GM19463 (cell line): ENCODE measurements at regions not wholly inside any gene's neighbourhood (a gene's known extent, or its start where the extent isn't known, plus 50 kb on each side); places are given as distances from the start of the nearest gene placed in this dataset.

Source experiments
- ATAC-seq: cut with Tn5 transposase; IDR thresholded peaks from one replicate; pipeline ENCODE4 v1.9.1; 2021; ENCODE audit warnings: mild to moderate bottlenecking, moderate library complexity; ENCODE audit not compliant: unreplicated experiment

DNA sequence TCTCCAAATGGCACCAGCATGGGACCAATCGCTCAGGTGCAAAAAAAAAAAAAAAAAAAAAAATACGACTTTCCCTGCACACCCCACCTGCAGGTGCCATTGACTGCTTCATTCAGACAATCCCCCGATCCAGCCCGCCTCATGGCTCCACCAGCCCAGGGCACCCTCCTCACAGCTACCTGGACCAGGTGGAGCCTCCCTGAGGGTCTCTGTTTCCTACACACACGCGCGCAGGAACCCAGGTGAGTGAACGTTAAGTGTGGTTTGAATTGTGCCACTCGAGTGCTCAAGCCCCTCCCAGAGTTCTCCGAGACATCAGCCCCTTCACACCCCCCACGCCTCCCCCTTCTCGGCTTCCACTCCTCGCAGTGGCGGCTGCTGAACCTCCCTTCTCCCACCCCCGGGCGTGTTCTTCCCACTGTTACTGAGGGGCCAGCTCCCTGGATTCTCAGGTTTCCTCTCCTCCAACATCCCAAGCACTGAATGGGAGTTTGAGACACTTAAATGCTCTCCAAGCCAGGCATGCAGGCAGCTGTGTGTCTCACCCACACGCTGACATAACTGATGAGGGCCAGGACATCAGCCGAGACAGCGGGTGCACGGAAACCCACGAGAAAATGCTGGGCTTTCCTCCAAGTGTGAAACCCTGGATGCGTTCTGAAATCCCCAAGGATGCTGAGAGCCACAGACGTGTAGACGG lies 88.8 kb upstream of the SNTG2 start:
- no peak for ATAC-seq

DNA sequence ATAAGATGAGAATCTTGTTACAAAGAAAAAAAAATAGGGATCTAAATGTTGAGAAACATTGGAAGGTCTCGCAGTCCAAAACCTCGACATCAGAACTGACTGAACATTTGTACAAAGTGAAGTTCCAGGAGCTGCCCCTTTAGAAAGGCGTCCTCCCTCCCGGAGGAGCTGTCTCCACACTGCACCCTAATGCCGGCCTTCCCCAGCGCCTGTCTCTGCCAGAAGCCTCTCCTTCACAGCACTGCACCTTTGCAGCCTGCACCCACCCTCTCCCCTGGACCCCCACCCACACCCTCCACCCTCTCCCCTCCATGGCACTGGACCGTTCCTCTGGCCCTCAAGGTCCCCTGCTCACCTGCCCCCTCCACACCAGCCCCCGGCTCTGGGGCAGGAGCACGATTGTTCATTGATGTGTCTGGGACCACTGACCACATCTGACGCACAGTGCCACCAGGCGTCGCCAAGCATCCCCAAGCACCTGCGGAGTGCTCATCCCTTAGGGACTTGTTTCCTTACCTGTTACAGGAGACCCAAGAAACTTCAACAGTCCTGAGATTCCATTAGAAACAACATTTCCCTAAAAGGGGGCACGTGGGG lies 90.3 kb upstream of the SNTG2 start:
- ATAC-seq, result no peak

DNA sequence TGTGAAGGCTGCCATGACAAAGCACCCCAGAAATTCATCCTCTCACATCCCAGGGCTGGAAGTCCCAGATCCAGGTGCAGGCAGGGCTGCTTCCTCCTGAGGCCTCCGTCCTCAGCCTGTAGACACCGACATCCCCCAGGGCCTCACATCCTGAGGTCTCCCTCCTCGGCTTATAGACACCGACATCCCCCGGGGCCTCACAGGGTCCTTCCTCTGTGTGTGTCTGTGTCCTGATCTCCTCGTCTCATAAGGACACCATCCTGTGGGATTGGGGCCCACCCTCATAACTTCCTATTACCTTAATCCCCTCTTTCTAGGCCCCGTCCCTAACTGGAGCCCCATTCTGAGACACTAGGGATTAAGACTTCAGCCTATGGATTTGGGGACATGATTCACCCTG lies 92.0 kb upstream of the SNTG2 start:
- no peak for ATAC-seq

GRCh38 chr2:857937-858336 lies 92.7 kb upstream of the SNTG2 start:
- ATAC-seq, result no peak

GRCh38 chr2:857081-857480 lies 93.6 kb upstream of the SNTG2 start:
- no peak for ATAC-seq

DNA sequence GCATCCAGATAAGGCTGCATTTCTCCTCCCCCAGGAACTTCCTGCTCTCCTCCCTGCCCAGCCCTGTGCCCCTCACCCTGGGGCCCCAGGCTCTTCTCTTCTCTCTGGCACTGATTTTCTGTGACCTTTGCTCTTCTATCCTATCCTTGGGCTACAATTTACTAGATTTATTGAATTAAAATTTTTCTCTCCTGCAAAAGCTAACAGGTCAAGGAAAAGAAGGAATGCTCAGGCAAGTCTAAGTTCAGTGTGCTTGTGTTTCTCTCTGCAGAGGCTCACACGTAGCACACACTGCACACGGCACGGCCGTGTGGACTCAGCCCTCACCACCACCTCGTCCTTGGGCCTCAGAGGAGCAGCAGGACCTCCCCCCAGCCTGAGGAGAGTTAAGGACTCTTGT lies 94.2 kb upstream of the SNTG2 start:
- no peak for ATAC-seq

- no peak for ATAC-seq
Observed at GRCh38 chr2:856041-856440, 94.6 kb upstream of the SNTG2 start.

GRCh38 chr2:855177-855576 lies 95.5 kb upstream of the SNTG2 start:
- ATAC-seq, result no peak

DNA sequence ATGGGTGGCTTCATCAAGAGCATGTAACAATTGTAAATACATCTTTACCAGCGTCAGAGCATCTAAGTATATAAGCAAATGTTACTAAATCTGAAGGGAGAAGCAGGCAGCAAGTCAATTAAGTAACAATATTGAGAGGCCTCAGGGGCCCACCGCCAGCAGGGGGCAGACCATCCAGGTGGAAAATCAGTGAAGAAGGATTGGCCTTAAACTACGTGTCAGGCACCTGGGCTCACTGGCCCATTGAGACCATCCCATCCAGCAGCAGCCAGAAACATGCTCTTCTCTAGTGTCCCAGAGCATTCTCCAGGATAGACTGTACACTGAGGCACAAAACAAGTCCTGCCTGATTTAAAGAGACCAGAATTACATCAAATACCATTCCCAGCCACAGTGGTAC lies 96.2 kb upstream of the SNTG2 start:
- ATAC-seq, result peak; percentile 63

DNA sequence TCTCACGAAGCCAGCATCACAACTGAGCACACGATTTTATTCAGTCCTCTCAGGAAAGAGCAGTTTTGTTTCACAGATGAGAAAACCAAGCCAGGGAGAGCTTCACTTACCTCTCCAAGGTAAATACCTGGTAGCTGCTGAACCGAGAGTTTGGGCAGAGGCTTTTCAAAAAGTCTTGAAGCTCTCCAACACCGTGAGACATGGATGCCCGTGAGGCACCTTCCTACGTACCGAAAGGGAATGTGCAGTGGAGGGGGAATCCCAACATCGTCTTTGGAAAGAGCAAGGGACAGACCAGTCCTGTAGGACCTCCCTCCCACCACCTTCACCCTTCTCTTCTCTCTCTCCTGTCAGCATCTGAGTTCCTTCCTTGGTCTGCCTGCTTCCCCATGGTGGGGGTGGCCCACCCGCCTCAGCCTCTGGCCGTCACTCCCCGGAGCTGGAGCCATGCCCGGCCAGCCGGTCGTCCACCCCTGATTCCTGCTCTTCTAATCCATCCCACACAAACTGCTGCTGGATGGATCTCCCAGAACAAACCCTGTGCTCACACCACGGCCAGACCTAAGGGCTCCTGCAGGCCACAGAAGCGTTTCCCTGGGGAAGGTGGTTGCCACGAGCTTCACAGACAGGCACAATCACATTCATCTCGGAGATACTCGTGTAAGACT lies 97.3 kb upstream of the SNTG2 start:
- ATAC-seq, result no peak

GRCh38 chr2:852168-852567 lies 98.5 kb upstream of the SNTG2 start:
- ATAC-seq, result no peak

DNA sequence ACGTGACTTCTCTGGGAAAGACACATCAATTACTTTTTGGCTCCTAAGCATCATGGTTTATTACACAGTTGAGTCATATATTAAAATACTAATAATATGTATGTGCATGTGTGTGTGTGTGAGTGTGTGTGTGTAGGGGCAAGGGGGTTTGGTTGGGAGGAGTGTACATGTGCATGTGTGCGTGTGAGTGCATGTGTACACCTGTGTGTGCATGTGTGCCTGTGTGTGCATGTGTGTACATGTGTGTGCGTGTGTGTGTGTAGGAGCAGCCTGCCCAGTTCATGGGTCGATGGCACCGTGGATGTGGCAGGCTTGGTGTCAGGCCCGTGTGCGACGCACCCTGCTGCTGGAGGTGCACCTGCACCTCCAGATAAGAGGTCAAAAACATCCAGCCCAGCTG lies 99.0 kb upstream of the SNTG2 start:
- ATAC-seq, result no peak

DNA sequence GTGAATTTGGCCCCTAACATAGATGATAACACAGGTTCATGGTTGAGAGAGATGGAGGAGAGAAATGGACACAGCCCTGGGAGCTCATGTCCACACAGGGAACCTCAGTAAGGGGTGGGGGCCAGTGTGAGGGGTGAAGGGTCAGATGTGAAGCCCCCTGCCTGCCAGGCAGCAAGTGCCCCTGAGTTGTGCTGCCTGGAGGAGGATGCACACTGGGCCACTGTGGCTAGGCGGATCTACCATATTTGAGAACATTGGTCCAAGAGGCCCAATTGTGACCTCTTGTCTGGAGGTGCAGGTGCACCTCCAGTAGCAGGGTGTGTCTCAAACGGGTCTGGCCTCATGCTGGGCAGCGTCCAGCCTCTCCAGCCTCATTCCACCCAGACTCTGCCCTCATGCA lies 99.6 kb upstream of the SNTG2 start:
- ATAC-seq, result no peak

- ATAC-seq, result no peak
Observed at GRCh38 chr2:850429-850828, 100.2 kb upstream of the SNTG2 start.

DNA sequence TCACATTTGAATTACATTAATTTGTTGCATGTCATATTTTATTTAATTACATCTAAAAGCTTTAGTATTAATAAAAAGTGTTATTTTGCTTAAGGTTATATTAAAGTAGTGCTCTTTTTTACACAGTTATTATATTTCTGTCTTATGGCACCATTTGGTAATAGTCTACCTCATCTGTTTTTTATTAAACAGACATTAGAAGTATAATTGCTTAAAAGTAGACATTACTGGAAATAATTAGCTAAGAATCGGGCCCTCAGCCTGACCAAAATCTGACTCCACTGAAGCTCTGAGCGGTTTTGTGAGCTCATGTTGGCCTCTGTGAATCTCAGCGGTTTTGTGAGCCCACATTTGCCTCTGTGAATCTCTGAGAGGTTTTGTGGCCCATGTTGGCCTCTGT lies 102.5 kb upstream of the SNTG2 start:
- no peak for ATAC-seq

DNA sequence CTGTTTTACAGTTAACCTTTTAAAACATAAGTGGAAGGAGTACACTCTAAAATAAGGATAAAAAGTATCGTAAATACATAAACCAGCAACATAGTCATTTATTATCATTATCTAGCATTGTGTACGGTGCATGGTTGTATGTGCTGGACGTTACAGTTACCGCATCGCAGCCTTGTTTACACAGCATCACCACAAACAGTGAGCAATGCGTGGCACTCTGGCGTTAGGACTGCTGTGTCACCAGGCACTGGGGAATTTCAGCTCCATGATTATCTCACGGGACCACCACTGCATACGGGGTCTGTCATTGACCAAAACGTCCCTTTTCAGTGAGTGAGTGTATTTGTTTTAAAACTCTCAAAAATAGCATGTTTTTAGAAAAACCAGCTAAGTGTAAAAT lies 103.0 kb upstream of the SNTG2 start:
- ATAC-seq, result no peak

- ATAC-seq, result no peak
Observed at GRCh38 chr2:844715-845114, 105.9 kb upstream of the SNTG2 start.

GRCh38 chr2:842151-842803 lies 108.4 kb upstream of the SNTG2 start:
- no peak for ATAC-seq

- ATAC-seq, result no peak
Observed at GRCh38 chr2:841036-841435, 109.6 kb upstream of the SNTG2 start.

DNA sequence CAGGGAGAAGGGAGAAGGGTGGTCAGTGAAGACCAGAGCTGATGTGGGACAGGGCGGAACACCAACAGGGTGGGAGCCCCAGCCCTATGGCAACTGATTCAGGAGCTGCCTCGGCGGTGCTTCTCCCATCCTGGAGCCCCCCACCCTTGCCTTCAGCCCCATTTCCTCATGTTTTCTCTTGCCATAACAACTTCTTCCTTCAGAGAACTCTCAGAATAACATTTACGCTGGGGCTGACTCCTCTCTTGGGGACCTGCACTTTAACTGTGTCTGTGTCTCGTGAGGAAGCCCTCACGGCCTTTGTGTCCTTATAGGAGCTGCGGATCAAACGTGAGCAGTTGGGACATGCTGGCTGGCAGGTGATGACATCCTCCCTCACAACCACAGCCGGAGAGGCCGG lies 116.4 kb upstream of the SNTG2 start:
- no peak for ATAC-seq

DNA sequence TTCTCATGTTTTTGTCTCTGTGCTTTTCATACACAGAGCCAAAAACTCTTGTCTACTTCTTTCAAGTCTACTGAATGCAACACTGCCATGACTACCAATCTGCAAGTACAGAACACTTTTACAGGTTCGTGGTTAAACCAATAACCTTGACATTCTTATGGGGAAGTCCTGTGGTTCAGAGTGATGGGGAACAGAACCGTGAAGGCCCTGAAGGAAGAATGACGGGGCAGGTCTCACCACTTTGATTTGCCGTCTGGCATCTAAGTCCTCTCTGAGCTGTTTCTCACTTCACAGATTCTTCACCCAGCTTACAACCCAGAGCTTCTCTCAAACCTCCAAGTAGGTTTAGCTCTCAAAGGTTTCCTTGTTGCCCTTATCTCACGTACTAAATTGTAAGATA lies 117.5 kb upstream of the SNTG2 start:
- ATAC-seq, result no peak

DNA sequence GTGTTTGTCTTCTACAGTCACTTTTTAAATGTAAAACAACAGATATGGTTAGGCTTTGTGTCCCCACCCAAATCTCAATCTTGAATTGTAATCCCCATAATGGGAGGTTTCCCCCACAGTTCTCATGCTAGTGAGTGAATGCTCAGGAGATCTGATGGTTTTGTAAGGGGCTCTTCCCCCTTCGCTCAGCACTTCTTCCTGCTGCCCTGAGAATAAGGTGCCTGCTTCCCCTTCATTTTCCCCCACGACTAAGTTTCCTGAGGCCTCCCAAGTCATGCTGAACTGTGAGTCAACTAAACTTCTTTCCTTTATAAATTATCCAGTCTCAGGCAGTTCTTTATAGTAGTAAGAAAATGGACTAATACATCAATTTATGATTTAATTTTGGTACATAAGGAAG lies 118.0 kb upstream of the SNTG2 start:
- no peak for ATAC-seq
